SK-N-SH (cell line): ENCODE measurements at regions not wholly inside any gene's neighbourhood (a gene's known extent, or its start where the extent isn't known, plus 50 kb on each side); places are given as distances from the start of the nearest gene placed in this dataset.

Experiments
- RFX5 ChIP-seq: IDR thresholded peaks from 2 replicates; pipeline ENCODE4 v1.6.1; 2012; ENCODE audit warnings: mild to moderate bottlenecking, improper control_type of control experiment, low read length
- TCF12 ChIP-seq: IDR thresholded peaks from 2 replicates; pipeline ENCODE4 v1.4.0; 2012
- TF ChIP-seq, protein P1 (sequence below): fragments of 200-600 bp; sonication (generic); IDR thresholded peaks from 2 replicates; pipeline ENCODE4 v1.6.1; 2017; ENCODE audit warnings: antibody characterized with exemption, mild to moderate bottlenecking, moderate library complexity

DNA sequence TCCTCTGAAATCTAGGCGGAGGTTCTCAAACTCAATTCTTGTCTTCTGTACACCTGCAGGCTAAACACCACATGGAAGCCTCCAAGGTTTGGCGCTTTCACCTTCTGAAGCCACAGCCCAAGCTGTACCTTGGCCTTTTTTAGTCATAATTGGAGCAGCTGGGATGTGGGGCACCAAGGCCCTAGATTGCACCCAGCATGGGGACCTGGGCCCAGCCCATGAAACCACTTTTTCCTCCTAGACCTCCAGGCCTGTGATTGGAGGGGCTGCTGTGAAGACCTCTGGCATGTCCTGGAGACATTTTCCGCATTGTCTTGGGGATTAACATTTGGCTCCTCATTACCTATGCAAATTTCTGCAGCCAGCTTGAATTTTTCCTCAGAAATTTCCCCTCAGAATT is 181.0 kb downstream of the TYW3 start:
- TF ChIP-seq, protein P1, sequence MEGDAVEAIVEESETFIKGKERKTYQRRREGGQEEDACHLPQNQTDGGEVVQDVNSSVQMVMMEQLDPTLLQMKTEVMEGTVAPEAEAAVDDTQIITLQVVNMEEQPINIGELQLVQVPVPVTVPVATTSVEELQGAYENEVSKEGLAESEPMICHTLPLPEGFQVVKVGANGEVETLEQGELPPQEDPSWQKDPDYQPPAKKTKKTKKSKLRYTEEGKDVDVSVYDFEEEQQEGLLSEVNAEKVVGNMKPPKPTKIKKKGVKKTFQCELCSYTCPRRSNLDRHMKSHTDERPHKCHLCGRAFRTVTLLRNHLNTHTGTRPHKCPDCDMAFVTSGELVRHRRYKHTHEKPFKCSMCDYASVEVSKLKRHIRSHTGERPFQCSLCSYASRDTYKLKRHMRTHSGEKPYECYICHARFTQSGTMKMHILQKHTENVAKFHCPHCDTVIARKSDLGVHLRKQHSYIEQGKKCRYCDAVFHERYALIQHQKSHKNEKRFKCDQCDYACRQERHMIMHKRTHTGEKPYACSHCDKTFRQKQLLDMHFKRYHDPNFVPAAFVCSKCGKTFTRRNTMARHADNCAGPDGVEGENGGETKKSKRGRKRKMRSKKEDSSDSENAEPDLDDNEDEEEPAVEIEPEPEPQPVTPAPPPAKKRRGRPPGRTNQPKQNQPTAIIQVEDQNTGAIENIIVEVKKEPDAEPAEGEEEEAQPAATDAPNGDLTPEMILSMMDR, result no peak
- TF ChIP-seq TCF12, result no peak
- no peak for TF ChIP-seq RFX5
